Spleen (tissue), 7 donors: ENCODE measurements at regions not wholly inside any gene's neighbourhood (a gene's known extent, or its start where the extent isn't known, plus 50 kb on each side); places are given as distances from the start of the nearest gene placed in this dataset.

Experiments used
- CTCF ChIP-seq, 11 experiments: fragments of 200-600 bp in 7 of 11; fragments of 450-650 bp in 4 of 11; sonication (generic) in 4 of 11; IDR thresholded peaks in 8 of 11; conservative IDR thresholded peaks in 3 of 11; 1 replicate in 7 of 11; 2 replicates in 4 of 11; pipeline versions ENCODE4 v1.4.0 to v1.8.0; 2016 to 2021; ENCODE audit warnings: antibody characterized with exemption in 11 of 11, inconsistent platforms in 4 of 11, mild to moderate bottlenecking in 1 of 11
- POLR2A ChIP-seq, 3 donors: fragments of 450-650 bp; IDR thresholded peaks; one replicate each; pipeline ENCODE4 v1.5.1; 2017; ENCODE audit warnings: antibody characterized with exemption in 3 of 3, mild to moderate bottlenecking in 1 of 3
- POLR2AphosphoS5 ChIP-seq, 3 donors: sonication (generic); formaldehyde crosslinking; IDR thresholded peaks; one replicate each; pipeline ENCODE4 v1.5.1; 2017; ENCODE audit warnings: antibody characterized with exemption in 3 of 3
- donor health status: DM: no; HTN: no; CAD: no; lungs with moderate emphysema.
- donor health status: DM: no; HTN: no; CAD: no.
- donor health status: DM: no; HTN: no; CAD: no.

GRCh38 chr12:124707316-124707715, 139.9 kb upstream of the NCOR2 start:
- TF ChIP-seq CTCF (IDR thresholded peaks at IDR 0.05 in 8 of 11, conservative IDR thresholded peaks at IDR 0.05 in 3 of 11) (no peak), POLR2A (IDR thresholded peaks at IDR 0.05) (no peak), POLR2AphosphoS5 (IDR thresholded peaks at IDR 0.05) (no peak)
